Right hindlimb (tissue), 1 donor: ENCODE measurements at regions not wholly inside any gene's neighbourhood (a gene's known extent, or its start where the extent isn't known, plus 50 kb on each side); places are given as distances from the start of the nearest gene placed in this dataset.

Experiments
- DNase-seq: peaks from one replicate; pipeline ENCODE4 v3.0.0-alpha.2; 2018

DNA sequence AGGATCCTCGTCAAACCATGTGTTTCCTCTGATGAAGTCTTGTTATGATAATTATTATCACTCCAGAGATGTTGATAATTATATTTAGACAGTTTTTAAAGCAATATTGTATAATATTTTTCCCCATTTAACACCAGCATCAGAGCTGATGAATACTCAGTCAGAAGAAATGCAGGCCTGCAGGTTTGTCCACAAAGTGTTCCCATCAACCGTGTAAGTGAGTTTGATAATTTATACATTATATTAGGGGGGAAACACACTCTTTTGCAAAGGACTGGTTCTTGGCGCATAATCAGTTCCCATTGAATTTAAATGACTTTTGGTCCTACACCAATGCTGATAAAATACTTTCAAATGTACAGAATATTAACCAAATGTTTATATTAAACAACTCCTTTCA lies 454.8 kb downstream of the TOX3 start:
- no peak for DNase-seq

DNA sequence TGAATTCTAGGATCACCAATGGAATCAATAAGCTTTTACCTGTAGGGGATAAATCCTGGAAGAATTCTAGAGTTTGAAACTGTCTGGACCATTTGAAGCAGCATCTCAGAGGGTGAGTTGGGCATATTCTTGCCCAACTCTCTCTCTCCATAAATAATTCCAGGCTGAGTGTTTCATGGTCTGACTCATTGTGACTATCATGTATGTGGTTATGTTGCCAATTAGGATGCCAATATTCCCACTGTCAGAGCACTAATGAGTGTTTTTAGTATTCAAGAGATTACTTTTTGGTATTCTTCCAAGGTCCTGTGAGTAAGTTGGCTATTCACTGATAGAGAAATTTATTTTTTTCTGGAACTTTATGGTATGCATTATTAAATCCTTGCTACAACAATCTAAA lies 456.9 kb downstream of the TOX3 start:
- DNase-seq = no peak

DNA sequence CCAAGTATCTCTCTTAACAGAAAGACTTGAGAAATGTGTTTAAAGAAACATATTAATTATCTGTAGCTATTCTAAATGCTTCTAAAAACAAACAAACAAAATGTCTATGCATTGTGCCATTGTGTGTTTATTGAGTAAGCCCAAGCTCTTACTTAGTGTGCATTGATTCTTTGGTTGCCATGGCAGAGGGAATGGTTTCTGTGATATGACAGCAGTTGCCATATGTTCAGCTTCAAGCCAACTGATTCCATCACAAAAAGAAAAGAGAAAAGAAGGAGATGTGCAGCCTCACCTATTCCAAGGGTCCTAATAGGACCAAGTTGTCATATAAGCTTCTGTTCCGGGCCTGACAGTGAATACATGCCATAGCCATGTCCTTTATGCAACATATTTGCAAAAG lies 457.5 kb downstream of the TOX3 start:
- no peak for DNase-seq

DNA sequence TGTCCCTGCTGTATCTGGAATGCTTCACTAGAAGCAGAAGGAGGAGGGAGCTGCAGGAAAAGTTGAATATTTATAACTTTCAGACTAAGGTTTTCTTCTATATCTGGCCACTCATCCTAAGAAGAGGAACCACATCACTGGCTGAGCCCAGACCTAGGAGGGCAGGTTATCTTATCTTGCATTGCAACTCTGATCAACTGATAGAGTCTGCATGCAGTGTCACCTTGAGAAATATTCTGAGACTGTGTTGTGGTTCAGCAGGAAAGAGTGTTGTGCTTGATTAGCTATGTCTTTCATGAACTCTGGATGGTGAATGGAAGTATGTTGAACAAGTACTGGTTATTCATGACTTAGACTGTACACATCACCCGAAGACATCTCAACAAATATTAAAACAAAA lies 460.0 kb downstream of the TOX3 start:
- DNase-seq = no peak

DNA sequence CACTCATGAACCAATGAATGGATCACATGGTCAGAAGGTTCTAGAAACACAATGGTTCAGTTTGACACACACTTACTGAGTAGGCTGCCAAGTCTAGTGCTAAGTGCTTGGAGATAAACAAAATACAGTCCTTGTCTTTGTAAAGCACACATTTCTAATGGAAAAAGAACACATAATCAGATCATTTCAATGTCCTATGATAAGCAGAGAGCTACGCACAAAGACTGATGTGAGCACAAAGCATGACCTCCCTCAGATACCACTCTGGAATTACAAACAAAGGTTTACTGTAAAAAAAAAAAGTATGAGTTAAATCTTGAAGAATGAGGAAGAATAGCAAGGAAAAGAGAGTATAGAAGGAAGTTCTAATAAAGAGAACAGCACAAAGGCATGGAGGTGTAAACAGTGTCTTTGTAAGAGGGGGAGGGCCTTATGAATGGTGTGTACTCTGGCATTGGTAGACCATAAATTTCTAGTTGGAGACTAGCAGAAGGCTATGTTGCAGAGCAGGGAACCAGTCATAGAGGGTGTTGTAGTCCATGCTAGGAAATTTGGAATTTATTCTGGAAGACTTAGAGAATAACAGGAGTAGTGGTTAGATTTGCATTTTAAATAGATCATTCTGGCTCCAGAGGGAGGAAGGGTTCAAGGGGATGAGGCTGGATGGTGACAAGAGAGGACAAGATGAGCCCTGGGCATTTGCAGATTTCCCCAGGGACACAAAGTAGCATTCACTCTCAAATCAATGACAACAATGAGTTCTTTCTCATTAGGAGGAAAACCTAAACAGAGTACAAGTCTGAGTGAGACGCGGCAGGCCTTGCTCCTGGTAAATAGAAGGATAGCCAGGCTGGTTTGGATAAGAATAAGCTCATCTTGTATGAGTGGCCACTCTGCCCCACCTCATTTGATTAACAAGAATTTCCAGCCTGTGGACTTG lies 468.0 kb downstream of the TOX3 start:
- DNase-seq = no peak

DNA sequence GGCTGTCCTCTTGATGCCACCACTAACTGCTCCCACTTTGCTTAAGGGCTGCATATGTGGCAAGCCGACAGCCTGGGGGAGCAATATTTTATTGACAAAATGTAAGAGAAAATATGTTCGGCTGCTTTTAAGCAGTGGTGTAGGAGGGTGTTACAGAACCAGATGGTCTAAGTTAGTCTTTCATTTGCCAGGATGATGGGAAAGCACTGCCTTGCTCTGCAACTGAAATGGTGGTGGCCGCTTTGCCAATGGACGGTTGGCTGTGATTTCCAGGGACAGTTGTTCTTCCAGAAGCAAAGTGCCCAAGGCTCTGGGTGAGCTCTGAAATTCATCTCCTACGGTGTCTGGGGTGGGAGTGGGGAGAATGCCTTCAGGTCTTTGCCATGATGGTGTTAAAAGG lies 469.3 kb downstream of the TOX3 start:
- no peak for DNase-seq

DNA sequence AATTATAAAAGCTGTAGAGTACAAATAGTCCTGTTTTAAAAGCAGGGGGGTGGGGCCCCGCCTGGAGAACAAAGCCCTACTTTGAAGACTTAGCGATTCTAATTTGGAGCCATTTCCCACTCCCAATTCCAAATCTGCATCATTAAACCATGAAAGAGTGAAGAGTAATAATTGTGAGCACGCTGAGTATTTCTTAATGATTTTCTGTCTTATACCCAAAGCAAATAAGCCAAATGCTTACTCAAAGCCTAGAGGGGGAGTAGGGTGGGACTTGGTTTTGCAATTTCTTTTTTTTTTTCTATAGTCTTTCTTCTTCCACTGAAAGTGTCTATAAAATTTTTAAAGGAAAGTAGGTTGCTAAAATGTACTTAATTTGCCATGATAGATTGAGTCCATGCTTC lies 470.1 kb downstream of the TOX3 start:
- DNase-seq = no peak

DNA sequence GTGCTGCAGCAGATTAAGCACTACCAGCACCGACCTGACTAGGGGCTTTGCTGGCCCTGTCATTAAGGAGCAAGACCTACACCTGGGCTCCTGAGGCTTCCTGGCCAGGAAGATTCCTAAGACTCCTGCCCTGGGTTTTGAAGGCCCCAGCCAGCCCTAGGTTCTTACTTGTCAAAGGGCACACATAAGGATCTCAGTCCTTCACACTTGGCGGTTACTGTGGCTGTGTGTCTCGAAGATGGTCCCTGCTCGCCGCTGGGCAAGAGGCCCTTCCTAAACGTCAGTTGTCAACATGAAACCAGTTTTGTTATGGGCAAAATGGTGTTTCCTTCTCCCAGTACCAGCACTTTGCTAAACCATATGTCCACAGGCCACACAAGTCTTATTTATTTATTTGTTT lies 470.6 kb downstream of the TOX3 start:
- no peak for DNase-seq

DNA sequence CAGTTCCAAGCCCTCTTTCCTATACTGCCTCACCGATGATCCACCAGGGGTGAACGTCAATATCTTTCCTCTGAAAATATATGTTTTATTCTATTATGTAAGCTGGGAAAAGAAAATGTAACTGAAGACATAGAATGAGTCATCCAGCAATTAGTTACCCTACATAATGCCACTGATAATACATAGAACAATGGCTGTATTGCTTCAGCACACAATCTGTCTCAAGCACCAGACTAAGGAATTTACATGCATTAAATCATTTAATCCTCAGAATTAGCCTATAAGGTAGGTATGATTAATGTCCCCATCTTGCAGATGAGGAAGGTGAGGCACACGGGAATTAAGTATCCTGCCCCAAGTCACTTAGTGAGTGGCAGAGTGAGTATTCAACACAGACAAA lies 472.8 kb downstream of the TOX3 start:
- DNase-seq = no peak

DNA sequence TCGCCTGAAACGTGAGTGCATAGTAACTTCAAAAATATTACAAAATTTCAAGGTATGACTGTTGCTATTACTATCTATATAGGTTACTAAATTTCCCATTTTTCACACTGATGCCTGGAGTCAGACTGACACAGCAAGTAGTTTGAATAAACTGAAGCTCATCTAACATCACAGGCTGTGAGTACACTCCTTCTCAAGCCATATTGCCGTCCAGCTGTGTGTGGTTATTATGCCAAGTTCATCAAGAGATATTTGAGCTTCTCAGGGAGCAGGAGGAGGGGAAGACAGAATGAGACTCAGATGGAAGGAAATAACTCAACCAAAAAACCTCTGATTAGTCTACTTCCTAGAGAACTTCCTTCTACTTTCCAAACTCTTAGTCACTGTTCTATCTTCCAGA lies 473.9 kb downstream of the TOX3 start:
- DNase-seq = no peak

DNA sequence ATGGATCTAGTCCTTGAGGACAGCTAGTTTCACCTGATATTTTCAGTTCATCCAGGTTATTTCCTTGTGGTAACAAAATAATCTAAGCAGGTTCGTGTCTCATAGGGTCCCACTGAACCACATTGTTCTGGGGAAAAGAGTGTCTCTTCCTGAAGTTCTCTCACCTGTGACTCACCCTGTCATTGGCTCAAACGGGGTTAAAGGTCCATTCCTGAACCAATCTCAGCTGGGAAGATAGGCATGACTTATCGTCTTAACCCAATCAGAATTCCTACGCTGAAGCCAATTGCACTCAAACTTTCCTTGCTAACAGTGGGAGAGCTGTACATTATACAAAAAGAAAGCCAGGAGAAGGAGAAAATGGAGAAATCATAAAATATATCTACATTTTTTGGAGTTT lies 475.8 kb downstream of the TOX3 start:
- DNase-seq = no peak

DNA sequence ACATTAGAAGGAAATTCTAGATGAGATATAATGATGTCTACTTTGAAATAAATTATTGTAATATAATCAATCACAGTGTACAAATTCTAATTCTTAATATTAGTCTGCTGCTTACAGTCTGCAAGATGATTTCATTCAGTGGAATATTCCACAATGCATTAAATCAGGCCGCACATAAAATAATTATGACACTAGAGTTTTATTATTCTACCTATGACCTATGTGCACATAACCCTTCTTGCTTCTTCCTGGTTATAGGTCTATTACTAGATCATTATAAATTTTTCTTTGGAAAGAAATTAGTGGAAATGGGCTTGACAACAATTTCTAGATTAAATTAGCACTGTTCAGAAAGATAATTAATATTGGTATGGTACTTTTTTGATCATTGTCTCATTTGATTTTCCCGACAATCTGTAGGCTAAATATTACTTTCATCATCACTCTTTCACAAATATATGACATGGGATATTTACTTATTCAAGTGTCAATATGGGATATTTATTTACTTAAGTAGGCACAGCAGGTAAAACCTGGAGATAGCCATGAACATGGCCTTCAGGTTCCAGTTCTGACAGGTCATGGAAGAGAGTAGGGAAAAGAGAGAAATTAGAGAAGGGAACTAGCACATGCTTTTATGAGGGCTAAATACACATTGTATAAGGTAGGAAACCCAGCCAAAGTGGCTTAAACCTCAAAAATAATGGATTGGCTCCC lies 476.4 kb downstream of the TOX3 start:
- DNase-seq = no peak

DNA sequence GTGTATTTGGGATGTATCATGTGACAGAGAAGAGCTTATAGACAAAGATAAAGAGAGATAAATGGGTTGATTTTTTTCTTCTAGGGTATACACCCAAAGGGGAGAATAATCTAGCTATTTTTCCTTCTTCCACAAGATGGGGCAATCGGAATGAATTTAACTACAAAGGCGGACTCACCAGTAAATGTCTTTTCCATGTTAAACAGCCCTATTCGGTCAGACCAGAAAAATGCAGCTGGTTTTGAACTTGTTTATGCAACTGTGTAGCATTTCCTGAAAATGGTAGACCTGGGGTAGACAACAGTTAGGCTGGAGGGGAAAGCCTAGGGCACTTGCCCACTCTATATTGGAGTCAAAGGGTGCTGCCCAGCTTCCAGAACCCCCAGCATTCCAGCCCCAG lies 477.1 kb downstream of the TOX3 start:
- no peak for DNase-seq

DNA sequence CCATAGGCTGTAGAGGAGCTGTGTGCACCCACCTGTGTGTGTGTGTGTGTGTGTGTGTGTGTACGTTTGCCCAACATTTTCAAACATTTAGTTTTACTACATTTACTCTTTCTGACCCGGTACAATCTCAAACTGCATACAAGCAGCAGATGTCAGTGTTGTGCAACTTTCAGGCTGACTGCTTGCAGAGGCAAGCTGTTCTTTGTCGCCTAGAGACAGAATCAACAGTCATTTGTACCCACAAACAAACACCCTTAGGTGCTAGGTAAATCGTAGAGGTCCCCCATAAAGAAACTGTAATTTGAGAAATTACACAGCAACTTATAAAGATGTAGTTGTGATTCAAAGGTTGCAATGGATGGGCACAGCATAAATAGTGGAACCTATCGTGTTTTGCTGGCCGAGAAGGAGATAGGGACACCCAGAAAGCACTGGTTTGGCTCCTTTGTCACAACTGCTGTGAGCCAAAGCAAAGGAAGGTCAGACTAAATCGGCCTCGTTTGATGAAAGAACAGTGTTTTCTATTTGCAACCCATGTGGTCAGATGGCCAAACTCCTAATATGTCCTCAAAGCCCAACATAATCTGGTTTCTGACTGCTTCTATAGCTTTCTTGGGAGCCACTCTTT lies 478.4 kb downstream of the TOX3 start:
- DNase-seq = peak; percentile 42

DNA sequence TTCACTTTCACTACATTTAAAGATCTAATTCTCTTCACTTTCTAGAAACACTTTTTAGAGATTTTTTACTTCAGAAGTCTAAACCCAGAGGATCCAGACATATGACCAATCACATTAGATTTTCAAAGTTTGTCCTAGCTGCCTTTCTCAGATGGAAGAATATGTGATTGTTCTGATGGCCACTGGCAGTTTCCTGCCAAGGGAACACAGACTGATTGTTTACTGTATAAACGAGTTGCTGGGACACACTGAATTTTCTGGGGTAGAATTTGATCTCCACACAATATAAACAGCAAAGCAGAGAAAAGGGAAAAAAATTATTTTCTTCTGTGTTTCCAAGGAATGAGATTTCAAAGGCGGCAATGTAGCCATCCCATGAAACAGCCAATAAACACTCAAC lies 480.0 kb downstream of the TOX3 start:
- no peak for DNase-seq

DNA sequence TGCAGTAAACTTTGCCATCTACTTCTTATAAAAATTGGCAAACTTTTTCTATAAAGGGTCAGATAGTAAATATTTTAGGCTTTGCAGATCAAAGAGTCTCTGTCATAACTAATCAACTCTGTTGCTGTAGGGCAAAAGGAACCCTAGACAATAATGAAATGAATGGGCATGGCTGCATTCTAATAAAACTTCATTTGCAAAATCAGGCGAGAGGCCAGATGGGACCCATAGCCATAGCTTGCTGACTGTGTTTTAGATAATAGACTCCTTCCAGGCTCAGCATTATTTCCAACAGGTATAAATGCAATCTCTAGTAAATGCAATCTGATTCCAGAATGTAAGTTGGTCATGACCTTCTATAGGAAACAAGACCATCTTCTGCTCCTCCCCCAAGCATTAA lies 490.7 kb downstream of the TOX3 start:
- DNase-seq = no peak

DNA sequence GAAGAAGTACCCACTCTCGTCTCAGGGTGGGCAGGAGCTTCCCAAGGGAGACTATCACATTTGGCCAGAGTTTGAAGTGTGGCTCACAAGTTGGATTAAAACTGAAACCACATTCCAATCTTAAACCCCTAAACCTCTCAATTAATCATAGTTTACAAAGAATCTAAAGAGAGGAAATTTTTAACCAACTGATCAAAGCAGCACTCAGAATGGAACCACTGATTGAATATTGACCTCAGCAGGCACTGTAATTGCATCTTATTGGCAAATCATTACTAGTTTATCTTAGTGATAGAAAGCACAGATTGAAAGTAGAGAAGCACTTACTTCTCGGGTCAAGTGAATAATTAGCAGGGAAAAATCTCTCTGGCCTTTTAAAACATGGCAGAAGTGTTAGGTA lies 491.6 kb downstream of the TOX3 start:
- no peak for DNase-seq

DNA sequence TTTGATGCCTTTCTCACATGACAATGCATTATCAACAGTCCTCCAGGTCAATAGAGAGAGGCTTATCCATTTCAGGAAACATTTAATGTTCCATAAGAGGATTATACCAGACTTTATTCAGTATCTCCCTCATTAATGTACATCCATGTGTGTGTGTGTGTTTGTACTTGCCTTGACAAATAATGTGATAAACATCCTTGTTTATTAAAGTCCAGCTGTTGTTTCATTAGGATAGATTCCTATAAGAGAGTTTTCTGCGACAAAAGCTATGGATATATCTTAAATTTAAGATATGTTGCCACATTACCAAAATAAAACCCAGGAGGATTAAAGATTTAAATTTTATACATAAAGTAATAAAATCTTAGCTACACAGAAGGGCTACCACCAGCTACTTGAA lies 492.6 kb downstream of the TOX3 start:
- no peak for DNase-seq

DNA sequence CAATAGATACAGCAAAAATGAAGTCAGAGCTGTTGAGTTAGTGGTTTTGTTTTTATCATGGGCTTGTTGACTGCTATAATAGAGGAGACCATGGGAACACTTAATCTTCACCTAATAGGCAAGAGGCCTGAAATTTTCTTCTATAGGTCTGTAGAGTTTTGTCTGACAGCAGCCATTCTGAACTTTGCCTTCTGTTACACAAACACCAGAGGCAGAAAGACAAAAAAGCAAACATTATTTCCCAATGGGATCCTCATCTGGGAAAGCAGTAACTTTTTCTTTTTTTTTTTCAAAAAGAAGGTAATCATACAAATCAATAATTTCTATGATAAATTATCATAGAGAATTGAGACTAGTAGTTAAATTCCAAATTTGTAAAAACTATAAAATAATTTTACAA lies 494.1 kb downstream of the TOX3 start:
- no peak for DNase-seq

DNA sequence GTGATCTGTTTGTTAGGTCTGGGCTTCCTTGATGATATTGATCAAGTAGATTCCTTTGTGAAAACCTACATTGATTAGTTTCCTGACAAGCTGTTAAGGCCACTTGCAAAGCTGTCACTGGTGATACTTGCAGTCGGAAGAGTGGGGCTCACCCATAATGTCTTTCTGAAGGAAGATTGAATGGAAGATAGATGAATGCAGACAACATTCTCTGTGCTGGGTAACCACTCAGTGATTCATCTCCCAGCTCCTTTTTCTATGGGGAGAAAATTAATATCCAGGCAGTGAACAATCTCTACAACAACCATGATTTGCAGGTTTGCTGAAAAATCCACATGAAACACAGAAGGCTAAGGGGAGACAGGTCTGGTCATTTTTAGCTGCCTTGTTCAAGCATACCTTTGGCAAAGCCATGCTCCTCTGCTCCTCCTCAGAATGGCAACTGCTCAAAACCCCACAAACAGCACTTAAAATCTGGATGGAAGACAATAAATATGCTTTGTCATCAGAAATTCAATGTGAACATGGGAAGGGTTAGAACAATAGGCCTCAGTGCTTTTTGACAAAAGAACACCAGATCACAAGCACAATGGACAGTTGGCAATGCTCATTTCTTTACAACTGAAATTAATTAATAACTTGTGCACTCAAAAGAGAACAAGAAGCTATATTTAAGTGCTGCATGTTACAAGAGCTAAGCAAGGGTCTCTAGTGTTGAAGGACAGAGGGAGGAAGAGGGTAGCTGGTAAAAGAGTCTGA lies 495.4 kb downstream of the TOX3 start:
- no peak for DNase-seq

DNA sequence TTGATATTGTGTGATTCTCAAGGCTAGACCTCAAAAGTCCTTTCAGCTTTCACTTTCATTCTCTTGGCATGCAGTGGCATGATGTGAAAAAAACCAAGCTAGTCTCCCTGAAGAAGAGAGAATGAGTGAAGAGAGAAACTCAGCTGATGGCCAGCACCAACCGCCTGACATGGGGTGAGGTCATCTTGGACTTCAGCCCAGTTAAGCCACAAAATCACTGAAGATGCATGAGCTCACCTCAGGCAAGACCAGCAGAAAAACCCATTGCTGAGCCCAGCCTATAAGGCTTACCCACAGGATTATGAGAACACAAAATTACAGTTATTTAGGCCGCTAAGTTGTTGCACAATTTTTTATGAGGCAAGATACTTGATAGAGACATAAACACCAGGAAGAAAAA lies 496.5 kb downstream of the TOX3 start:
- peak; percentile 24 for DNase-seq

DNA sequence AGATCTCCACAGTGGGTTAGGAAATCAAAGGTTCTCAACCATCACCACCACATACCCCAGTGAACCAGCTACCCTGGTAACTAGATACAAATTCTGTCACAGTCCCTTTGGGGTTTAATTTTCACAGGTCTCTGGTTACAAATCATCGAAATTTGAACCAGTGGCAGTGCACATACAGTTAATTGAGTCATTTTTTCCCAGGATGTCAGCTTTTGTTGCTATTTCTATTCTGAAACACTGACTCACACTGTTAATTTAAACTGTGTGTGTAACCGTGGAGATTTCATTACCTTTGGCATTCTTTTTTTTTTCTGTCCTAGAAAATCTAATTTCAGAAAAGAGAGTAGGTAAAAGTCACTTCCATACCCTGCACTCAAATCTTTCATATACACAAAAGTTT lies 511.5 kb downstream of the TOX3 start:
- no peak for DNase-seq

DNA sequence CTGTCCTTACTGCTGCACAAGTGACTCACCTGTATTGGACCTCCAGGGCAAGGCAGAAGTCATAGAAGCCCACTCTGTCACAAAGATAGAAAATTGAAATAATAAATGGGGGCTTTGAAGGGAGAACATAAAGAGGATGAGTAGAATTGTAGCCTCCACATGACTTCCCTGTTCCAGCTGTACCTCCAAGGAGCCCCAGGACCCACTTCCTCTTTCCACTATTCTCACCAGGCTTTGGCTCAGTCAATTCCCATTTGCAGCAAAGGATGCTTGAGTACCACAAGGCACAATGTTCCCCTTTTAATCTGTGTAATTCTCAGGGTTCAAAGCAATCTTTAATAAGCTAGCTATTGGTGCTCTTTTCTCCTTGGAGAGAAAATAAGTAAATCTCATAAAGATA lies 512.1 kb downstream of the TOX3 start:
- no peak for DNase-seq
